ENCODE measurements at regions not wholly inside any gene's neighbourhood (a gene's known extent, or its start where the extent isn't known, plus 50 kb on each side); places are given as distances from the start of the nearest gene placed in this dataset.

DNA sequence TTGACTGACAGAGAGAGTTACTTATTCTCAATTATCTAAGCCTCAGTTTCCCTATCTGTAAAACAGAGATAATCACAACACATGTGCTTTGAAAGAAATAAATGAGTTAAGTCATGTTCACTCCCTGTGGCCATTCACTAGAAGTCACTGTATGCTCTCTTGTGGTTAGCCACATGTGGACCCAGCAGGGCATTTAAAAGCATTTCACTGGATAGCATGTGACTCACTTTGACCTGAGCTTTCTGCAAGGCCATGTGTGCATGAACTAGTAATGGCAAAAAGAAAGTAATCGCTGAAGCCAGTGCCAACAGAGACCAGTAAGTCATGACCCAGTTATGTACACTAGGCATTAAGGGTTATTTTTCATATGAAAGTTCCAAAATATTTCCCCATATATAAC is 557.0 kb upstream of the IGFBP3 start:
- DNase-seq: no peak

GRCh38 chr7:46468753-46469356 is 547.8 kb upstream of the IGFBP3 start:
- no peak for DNase-seq

- no peak for DNase-seq
Observed at GRCh38 chr7:46463170-46463569, 542.1 kb upstream of the IGFBP3 start.

GRCh38 chr7:46461334-46461777 is 540.3 kb upstream of the IGFBP3 start:
- no peak for DNase-seq

DNA sequence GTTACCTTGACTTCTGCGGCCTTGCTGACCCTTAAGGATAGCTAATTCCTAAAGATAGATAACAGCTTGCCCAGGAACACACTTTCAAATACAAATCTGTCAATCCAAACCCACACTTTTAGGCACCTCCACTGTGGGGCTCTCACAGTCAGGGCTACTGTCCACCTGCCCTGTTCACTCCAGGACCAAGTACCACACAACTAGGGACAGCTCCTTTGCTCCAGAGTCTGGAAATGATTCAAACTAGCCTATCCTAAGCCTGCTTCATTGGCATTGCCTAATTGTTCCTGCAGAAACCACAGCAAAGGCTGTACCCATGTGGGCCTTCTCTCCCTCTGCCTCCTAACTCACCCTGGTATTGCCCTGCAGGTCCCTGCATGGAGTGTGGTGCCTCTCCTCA is 538.9 kb upstream of the IGFBP3 start:
- no peak for DNase-seq

DNA sequence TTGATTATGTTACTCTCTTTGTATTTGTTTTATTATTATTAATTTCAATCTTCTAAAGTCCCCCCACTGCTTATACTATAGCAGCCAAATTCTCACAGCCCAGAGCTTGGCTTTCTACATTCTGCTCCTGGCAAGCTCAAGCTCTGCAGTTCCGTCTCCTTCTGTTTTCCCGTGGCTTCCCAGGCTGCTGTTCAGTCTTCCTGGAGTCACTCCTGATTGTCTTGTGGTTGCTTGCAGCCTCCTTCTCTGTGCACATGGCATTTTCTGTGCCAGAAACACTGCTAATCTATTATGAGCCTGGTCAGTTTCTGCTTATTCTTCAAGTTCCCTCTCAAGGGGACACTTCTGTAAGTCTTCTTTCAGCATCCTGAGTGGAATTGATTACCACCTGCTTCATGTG is 533.7 kb upstream of the IGFBP3 start:
- no peak for DNase-seq

DNA sequence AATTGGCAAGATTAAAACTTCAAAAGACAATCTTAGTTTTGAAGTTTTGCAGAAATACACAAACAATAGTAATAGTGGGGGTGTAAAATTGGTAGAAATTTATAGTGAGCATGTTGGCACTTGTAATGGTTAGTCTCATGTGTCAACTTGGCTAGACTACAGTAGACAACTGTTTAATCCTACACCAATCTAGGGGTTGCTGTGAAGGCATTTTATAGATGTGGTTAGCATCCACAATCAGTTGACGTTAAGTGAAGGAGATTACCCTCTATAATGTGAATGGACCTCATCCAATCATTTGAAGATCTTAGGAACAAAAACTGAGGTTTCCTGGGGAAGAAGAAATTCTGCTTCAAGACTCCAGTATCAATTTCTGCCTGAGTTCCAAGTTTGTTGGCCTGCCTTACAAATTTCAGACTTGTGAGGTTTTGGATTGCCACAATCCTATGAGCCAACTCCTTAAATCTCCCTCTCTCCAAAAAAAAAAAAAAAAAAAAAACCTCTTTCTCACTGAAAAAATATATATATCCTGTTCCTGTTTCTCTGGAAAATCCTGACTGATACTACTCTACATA is 531.6 kb upstream of the IGFBP3 start:
- DNase-seq: no peak

DNA sequence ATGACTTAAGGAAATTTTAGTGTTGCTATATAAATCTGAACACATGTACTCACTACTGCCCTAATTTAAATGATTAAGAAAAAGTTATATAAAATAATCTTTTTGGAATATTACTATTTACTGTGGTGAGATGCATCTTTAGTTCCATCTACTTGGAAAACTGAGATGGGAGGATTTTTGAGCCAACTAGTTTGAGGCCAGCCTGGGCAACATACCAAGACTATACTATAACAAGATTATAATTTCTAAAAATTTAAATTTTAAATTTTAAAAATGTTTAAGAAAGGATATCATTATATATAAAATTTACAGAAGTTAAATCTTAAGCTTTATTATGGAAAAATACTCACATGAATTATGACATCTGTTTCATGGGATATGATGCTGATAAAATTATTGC is 530.8 kb upstream of the IGFBP3 start:
- no peak for DNase-seq

DNA sequence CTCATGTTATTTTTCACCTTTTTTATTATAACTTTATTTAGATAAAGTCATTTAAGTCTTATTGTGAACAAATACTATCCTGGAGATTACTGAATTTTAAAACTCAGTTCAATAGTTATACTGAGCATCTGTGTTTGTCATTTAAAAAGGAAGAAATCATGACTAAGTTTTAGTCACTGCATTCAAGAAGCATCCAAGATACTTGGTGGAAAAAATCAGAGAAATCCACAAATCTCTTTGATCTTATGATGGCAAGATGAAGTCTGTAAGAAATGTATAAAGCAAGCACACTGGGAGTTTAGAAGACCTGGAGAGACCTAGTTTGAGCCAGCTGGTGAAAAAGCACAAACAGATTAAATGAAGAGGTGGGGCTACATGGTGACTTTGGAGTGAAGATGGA is 529.8 kb upstream of the IGFBP3 start:
- DNase-seq: no peak

- no peak for DNase-seq
Observed at GRCh38 chr7:46450425-46450824, 529.4 kb upstream of the IGFBP3 start.

GRCh38 chr7:46449743-46450142 is 528.7 kb upstream of the IGFBP3 start:
- no peak for DNase-seq

DNA sequence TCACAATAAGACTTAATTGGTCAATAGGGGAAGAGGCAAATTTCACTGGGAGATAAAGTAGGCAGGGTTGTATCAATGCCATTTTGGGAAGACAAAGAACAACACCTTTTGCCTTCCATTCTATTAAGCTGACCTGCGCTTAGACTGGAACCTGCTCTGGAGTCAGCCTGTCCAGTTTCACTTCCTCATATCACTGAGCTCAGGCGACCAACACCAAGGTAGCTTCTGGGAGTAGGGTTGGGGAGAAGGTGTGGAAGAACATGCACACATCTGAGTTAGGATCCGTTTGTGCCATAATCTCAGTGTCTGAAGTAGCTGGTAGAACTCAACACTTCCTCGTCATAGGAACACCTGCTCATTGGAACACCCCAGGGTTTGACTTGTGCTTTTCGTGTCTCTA is 527.4 kb upstream of the IGFBP3 start:
- no peak for DNase-seq

GRCh38 chr7:46446151-46446550 is 525.1 kb upstream of the IGFBP3 start:
- no peak for DNase-seq

DNA sequence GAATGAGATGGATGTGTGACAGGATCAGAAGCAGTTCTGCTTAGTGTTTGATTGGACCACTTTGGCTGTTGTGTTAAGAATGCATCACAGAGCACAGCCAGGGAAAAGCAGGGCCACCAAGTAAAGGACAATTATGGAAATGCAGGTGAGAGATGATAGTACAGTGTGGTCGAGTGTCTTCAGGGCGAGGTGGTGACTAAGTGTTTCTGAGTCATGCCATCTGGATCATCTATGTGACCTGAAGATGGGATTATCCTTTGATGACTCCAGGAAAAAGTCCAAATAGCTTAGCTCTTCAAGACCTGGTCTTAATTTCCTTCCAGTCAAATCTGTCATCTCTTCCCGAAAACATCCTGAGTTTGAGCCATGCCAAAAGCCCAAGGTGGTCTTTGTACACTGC is 523.2 kb upstream of the IGFBP3 start:
- no peak for DNase-seq

DNA sequence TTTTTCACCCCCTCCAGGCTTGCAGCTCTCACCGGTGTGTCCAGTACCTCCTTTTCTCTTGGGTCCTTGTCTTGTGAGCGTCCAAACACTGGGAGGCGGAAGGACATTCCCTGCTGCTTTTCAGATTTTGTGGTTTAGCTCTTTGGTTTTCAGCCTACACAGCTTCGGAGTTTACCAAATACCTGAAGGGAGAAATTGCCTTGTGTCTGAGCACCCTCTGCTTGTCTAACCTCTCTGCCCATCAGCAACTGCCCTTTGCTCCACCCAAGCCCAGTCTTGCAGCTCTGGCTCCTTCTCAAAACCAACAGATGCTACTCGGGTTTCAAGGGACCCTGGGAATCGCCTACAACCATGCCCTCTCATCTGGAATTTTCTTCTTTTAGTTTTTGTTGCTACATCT is 519.1 kb upstream of the IGFBP3 start:
- DNase-seq: no peak

DNA sequence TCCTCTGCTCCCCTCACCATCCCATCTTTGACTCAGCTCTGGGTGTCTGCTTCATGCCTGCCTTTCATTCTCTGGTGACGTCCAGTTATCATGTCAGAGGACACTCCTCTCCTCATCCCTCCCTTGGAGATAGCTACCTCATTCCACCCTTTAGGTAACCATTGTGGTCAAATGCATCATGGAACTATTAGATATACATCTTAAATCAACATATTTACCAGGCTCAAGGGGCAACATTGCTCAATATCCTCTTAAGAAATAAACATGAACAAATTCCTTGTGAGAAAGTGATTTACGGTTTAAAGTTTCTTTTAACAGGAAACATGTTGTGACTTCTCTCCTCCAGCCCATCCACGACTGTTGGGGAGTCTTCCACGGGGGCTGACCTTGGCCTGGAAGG is 511.6 kb upstream of the IGFBP3 start:
- DNase-seq: no peak

- no peak for DNase-seq
Observed at GRCh38 chr7:46428295-46428694, 507.2 kb upstream of the IGFBP3 start.

- no peak for DNase-seq
Observed at GRCh38 chr7:46424934-46425333, 503.9 kb upstream of the IGFBP3 start.

DNA sequence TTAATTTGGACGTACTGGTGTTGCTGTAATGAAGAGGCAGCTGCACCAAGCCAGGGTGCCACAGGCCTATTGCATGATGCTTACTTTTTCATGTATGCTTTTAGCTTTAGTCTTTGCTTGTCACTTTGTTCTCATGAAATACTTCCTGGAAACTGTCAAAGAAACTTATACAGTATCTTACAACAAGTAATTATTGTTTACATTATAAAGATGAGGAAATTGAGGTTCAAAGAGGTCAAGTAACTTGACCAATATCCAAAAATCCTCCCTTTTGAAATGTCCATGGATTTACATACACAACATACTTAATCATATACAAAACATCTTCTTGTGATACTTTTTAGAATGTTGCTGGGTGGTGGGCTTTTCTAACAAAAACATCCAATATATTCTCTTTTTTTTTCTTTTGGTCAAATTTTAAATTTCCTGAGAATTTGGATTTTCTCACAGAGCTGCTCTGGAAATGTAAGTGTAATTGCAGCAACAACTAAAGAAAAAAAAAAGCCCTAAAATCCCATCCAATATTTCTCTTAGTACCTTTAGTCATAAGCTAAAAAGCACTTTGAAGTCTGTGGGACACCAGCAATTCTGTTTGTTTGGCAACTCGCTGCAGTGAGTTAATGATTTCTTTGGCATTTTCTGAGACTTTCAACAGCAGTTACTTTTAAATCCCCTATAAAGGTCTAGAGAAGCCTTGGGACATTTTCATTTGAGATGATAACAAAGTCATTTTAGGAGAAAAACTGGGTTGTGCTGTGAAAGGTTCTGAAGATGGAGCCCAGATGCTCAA is 500.6 kb upstream of the IGFBP3 start:
- DNase-seq: no peak

DNA sequence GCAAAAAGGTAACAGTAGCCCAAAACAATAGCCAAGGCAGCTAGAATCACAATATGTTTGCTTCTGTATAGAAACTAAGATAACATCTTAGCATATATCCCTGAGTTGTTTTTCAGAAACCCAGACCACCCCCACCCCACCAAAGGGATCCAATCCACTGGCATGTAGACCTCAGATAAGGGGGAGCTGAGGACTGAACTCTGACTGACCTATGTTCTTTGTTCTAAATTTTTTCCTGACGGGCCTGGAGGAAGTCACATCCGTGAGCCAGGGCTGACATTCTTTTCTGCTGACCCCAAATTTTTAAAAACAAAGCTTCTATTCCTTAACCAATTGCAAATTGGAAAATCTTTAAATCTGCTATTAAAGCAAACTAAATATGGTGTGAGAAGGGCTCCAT is 493.9 kb upstream of the IGFBP3 start:
- DNase-seq: no peak

GRCh38 chr7:46411236-46411635 is 490.2 kb upstream of the IGFBP3 start:
- no peak for DNase-seq

DNA sequence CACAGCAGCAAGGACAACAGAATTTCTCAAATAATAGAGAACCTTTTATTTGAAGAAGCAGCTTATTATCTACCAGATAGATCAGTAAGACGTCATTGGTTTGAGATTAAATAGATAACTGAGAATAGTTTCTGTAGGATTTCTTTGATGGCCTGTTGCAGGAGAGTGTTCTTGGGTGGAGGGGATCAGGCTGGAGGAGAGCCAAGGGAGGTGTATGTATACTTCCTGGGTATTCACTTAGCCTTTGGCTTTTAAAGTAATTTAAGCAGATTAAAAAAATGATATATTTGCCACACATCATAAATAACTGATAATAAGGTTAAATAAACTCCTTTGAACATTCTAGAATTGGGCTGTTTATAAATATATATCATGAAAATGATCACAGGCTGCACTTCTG is 486.1 kb upstream of the IGFBP3 start:
- DNase-seq: no peak

DNA sequence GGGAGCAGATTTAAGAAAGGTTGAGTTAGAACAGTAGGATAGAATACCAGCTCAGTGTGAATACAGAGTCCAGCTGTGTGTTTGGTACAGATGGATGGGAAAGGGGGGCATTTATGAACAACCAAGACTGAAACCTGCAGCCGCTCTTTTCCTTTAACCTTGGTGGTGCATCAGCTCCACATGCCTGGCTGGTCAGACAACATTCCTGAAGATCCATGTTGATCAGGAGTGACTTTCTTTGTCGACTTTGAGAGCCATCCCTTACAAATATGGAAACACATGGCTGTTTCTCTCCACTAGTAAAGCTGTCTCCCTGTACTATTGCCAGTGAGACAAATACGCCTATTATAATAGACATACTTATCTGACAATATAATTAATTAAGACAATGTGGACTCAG is 476.5 kb upstream of the IGFBP3 start:
- no peak for DNase-seq

GRCh38 chr7:46396481-46396880 is 475.4 kb upstream of the IGFBP3 start:
- no peak for DNase-seq

DNA sequence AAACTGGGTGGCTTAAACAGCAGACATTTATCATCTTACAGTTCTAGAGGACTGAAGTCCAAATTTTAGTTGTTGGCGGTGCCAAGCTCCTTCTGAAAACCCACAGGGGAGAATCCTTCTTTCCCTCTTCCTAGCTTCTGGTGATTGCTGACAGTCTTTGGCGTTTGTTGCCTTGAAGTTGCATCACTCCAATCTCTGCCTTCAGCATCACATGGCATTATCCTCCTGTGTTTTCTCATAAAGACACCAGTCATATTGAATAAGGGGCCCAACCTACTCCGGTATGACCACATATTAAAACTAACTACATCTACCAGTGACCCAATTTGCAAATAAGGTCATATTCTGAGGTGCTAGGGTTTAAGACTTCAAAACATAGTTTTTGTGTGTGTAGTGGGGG is 472.1 kb upstream of the IGFBP3 start:
- DNase-seq: no peak

Data from islet precursor cell (in vitro differentiated cells).